Vagina (tissue), 2 donors: ENCODE measurements at regions not wholly inside any gene's neighbourhood (a gene's known extent, or its start where the extent isn't known, plus 50 kb on each side); places are given as distances from the start of the nearest gene placed in this dataset.

ENCODE experiments used
- POLR2A ChIP-seq, 2 donors: fragments of 450-650 bp; IDR thresholded peaks; one replicate each; pipeline ENCODE4 v1.6.1; 2017; ENCODE audit warnings: antibody characterized with exemption in 2 of 2, mild to moderate bottlenecking in 2 of 2, moderate library complexity in 2 of 2
- POLR2AphosphoS5 ChIP-seq, 2 donors: sonication (generic); formaldehyde crosslinking; IDR thresholded peaks; one replicate each; pipeline ENCODE4 v1.9.0; 2017; ENCODE audit warnings: antibody characterized with exemption in 2 of 2, mild to moderate bottlenecking in 2 of 2, low read depth in 1 of 2; ENCODE audit not compliant: insufficient read depth in 1 of 2
- TF ChIP-seq, protein P1 (sequence below), 3 experiments: fragments of 450-650 bp in 2 of 3; fragments of 200-600 bp in 1 of 3; sonication (generic) in 1 of 3; IDR thresholded peaks; one replicate each; pipeline ENCODE4 v1.5.1; 2017 to 2019; ENCODE audit warnings: antibody characterized with exemption in 3 of 3, mild to moderate bottlenecking in 2 of 3, moderate library complexity in 2 of 3

DNA sequence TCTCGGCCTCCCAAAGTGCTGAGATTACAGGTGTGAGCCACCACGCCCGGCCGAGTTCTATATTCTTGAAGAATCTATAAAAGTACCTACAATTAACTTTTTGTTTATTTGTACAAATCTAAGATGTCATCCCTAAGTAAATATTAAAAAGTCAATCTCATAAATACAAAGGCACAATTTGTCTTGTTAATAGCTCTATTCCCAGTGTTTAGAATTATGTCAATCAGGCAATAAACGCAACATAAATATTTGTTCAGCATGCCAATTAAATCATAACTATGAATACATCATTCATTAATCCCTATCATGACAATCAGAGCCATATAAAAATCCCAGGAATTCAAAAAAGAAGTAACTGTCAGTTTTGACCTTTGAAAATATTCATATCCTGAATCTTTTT lies 68.9 kb upstream of the CDH18 start:
- TF ChIP-seq, protein P1, sequence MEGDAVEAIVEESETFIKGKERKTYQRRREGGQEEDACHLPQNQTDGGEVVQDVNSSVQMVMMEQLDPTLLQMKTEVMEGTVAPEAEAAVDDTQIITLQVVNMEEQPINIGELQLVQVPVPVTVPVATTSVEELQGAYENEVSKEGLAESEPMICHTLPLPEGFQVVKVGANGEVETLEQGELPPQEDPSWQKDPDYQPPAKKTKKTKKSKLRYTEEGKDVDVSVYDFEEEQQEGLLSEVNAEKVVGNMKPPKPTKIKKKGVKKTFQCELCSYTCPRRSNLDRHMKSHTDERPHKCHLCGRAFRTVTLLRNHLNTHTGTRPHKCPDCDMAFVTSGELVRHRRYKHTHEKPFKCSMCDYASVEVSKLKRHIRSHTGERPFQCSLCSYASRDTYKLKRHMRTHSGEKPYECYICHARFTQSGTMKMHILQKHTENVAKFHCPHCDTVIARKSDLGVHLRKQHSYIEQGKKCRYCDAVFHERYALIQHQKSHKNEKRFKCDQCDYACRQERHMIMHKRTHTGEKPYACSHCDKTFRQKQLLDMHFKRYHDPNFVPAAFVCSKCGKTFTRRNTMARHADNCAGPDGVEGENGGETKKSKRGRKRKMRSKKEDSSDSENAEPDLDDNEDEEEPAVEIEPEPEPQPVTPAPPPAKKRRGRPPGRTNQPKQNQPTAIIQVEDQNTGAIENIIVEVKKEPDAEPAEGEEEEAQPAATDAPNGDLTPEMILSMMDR (IDR thresholded peaks at IDR 0.05): no peak
- no peak for TF ChIP-seq POLR2A (IDR thresholded peaks at IDR 0.05)
- no peak for TF ChIP-seq POLR2AphosphoS5 (IDR thresholded peaks at IDR 0.05; ENCODE audit: insufficient read depth in 1 of 2, low read depth in 1 of 2)
